T follicular helper cell (primary cell): ENCODE measurements at regions not wholly inside any gene's neighbourhood (a gene's known extent, or its start where the extent isn't known, plus 50 kb on each side); places are given as distances from the start of the nearest gene placed in this dataset.
"Not testable (repeated sequence)": the region's sequence is repeated elsewhere in the genome, so short reads cannot be mapped to it uniquely, and the experiment has no call there.

Experiments
- DNase-seq: peaks from one replicate; pipeline ENCODE4 v3.0.0-alpha.2; 2020; ENCODE audit warnings: low read depth

- no peak for DNase-seq
These were observed 66.3 kb upstream of the RASGRF1 start for GRCh38 chr15:79156704-79157375.

- no peak for DNase-seq
These were observed 64.0 kb upstream of the RASGRF1 start for GRCh38 chr15:79154483-79155135.

GRCh38 chr15:79144290-79144689, 53.7 kb upstream of the RASGRF1 start:
- not testable (repeated sequence) for DNase-seq

GRCh38 chr15:79140846-79141570, 50.4 kb upstream of the RASGRF1 start:
- DNase-seq = no peak
